ENCODE measurements at regions not wholly inside any gene's neighbourhood (a gene's known extent, or its start where the extent isn't known, plus 50 kb on each side); places are given as distances from the start of the nearest gene placed in this dataset.

- no peaks in the 10 kb centered on the region for H3K27me3 ChIP-seq
- no peak overlapping the region for H3K4me3 ChIP-seq (ENCODE audit: low read depth, low read length)
- H3K36me3 ChIP-seq: no peaks in the 10 kb centered on the region
- no peak for DNase-seq
- TF ChIP-seq, protein P1, sequence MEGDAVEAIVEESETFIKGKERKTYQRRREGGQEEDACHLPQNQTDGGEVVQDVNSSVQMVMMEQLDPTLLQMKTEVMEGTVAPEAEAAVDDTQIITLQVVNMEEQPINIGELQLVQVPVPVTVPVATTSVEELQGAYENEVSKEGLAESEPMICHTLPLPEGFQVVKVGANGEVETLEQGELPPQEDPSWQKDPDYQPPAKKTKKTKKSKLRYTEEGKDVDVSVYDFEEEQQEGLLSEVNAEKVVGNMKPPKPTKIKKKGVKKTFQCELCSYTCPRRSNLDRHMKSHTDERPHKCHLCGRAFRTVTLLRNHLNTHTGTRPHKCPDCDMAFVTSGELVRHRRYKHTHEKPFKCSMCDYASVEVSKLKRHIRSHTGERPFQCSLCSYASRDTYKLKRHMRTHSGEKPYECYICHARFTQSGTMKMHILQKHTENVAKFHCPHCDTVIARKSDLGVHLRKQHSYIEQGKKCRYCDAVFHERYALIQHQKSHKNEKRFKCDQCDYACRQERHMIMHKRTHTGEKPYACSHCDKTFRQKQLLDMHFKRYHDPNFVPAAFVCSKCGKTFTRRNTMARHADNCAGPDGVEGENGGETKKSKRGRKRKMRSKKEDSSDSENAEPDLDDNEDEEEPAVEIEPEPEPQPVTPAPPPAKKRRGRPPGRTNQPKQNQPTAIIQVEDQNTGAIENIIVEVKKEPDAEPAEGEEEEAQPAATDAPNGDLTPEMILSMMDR (IDR thresholded peaks at IDR 0.05; ENCODE audit: low read depth, low read length): no peak
- H3K4me1 ChIP-seq: no peaks in the 10 kb centered on the region
- no peaks in the 10 kb centered on the region for H3K9me3 ChIP-seq
Observed at GRCh38 chr13:62682788-62683187, 1267.1 kb upstream of the PCDH20 start.

DNA sequence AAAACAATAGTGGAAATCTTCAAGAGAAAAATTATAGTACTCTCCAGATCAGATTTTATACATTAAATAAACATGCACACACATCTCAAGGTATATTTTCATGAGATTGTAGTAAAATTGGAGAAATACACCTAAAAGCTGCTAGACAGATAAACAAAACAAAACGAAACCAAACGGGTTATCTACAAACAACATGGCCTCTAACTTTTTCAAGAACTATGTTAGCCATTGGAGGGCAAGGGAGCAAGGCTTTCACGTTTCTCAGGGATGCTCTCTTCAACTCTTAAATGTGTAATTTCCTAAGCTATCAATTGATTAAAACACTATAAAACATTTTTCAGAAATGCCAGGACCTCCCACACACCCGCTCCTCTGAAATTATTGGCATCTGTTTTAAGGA lies 1262.4 kb upstream of the PCDH20 start:
- H3K9me3 ChIP-seq: no peaks in the 10 kb centered on the region
- no peak for DNase-seq
- no peaks in the 10 kb centered on the region for H3K4me1 ChIP-seq
- H3K36me3 ChIP-seq: no peaks in the 10 kb centered on the region
- H3K4me3 ChIP-seq (ENCODE audit: low read depth, low read length): no peak overlapping the region
- TF ChIP-seq, protein P1 (IDR thresholded peaks at IDR 0.05; ENCODE audit: low read depth, low read length): no peak
- no peaks in the 10 kb centered on the region for H3K27me3 ChIP-seq

DNA sequence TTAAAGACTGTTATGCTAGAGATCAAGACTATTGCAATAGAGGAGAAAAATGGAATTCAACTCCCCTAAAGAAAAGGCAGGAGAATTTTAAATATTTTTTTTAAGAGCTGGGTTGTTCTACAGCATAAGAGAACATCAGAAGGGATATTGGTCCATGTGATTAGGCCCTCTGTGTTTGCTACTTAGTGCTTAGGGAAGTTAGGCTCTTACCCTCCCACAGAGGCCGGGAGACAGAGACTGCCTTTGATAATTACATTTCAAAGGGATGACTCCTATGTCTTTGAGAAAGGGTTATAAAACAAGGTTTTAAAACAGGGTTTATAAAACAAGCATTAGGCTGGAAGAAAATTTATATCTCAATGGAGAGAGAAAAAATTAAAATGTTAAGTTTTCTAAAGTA lies 1248.1 kb upstream of the PCDH20 start:
- Histone ChIP-seq H3K36me3 (no peaks in the 10 kb centered on the region), H3K27me3 (no peaks in the 10 kb centered on the region), H3K4me1 (no peaks in the 10 kb centered on the region), H3K9me3 (no peaks in the 10 kb centered on the region), H3K4me3 (ENCODE audit: low read depth, low read length) (no peak overlapping the region)
- TF ChIP-seq, protein P1 (IDR thresholded peaks at IDR 0.05; ENCODE audit: low read depth, low read length): no peak
- DNase-seq: no peak

DNA sequence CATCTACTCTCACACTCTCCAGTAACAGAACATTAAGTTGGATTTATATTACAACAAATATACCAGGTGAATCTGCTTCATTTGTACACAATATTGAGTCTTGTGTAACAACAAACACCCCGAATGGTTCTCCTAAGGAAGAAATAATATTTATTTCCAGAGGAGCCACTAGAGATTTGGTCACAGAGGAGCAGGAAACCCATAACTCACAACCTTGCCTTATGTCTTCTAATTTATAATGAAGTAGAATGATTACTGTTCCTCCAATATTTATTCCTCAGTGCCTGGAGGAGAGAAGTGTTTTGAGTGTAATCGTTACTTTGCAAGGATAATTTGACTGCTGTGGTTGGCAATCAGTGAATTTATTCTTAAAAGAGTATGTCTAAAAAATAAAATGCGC lies 1243.7 kb upstream of the PCDH20 start:
- TF ChIP-seq, protein P1 (IDR thresholded peaks at IDR 0.05; ENCODE audit: low read depth, low read length): no peak
- no peaks in the 10 kb centered on the region for H3K36me3 ChIP-seq
- H3K4me1 ChIP-seq: no peaks in the 10 kb centered on the region
- DNase-seq: no peak
- no peaks in the 10 kb centered on the region for H3K27me3 ChIP-seq
- no peak overlapping the region for H3K4me3 ChIP-seq (ENCODE audit: low read depth, low read length)
- no peaks in the 10 kb centered on the region for H3K9me3 ChIP-seq

DNA sequence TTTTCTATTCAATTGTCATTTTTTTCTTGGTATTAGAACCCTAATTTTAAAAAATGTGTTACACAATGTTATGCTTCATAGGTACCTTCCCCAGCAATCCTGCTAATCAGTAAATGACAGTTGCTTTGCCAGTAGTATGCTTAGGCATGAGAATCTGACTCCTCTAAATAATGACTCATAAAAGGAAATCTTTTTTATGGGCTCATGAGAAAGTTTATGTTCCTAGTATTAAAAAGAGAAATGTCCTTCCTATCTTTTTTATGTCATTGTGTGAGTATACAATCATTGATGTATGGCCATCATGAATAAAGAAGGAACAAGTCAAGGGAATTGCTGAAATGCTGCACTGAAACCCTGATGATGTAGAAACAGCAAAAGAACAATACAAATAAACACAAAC lies 1237.7 kb upstream of the PCDH20 start:
- TF ChIP-seq, protein P1 (IDR thresholded peaks at IDR 0.05; ENCODE audit: low read depth, low read length): no peak

DNA sequence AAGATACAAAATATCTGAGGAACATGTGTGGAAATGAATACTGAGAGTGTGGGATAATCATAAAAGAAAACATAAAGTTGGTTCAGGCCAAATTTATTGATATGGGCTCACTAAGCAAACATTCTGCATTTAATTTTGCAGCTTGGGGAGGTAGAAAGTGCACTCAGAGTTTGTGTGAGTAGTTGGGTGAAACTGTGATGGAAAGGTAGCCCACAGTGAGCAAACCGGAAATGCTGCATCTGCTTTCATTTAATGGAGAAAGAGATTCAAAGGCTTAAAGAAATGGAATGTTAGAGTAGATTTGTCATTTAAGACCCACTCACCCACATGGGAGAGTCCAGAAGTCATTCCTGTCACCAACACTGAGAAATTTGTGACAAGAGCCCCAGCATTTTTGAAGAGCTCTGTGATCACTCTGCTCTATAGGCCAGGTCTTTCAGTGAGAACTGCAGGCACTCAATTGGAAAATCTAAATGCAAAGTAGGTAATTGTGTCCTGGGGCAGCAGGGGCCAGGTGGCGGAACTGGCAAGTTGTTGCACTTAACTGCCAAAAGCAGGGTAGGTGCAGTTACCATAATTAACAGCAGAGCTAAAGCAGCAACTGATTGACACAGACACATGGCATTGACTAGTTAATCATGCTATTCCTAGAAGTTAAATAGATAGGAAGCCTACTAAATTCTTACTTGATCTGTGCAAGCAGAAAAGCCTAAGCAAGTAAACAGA lies 1228.3 kb upstream of the PCDH20 start:
- TF ChIP-seq, protein P1 (IDR thresholded peaks at IDR 0.05; ENCODE audit: low read depth, low read length): no peak
- H3K27me3 ChIP-seq: no peaks in the 10 kb centered on the region
- no peak overlapping the region for H3K4me3 ChIP-seq (ENCODE audit: low read depth, low read length)

More for the DNA sequence above, 1237.7 kb upstream of the PCDH20 start:
- no peaks in the 10 kb centered on the region for H3K9me3 ChIP-seq
- no peak for DNase-seq
- no peaks in the 10 kb centered on the region for H3K36me3 ChIP-seq
- no peaks in the 10 kb centered on the region for H3K27me3 ChIP-seq
- no peak overlapping the region for H3K4me3 ChIP-seq (ENCODE audit: low read depth, low read length)
- no peaks in the 10 kb centered on the region for H3K4me1 ChIP-seq

More for the DNA sequence above, 1228.3 kb upstream of the PCDH20 start:
- DNase-seq: peak; percentile 8
- no peaks in the 10 kb centered on the region for H3K4me1 ChIP-seq
- no peaks in the 10 kb centered on the region for H3K9me3 ChIP-seq
- H3K36me3 ChIP-seq: no peaks in the 10 kb centered on the region

All from BE2C (cell line).